ENCODE measurements at regions not wholly inside any gene's neighbourhood (a gene's known extent, or its start where the extent isn't known, plus 50 kb on each side); places are given as distances from the start of the nearest gene placed in this dataset.

- H3K9ac ChIP-seq (ENCODE audit: extremely low read depth, insufficient read length, low read length), result no peak overlapping the region
- H3K27me3 ChIP-seq (ENCODE audit: insufficient read depth, low read length), result no peaks in the 10 kb centered on the region
- H2BK15ac ChIP-seq (ENCODE audit: low read depth, low read length), result no peak overlapping the region
- TF ChIP-seq, protein P1, sequence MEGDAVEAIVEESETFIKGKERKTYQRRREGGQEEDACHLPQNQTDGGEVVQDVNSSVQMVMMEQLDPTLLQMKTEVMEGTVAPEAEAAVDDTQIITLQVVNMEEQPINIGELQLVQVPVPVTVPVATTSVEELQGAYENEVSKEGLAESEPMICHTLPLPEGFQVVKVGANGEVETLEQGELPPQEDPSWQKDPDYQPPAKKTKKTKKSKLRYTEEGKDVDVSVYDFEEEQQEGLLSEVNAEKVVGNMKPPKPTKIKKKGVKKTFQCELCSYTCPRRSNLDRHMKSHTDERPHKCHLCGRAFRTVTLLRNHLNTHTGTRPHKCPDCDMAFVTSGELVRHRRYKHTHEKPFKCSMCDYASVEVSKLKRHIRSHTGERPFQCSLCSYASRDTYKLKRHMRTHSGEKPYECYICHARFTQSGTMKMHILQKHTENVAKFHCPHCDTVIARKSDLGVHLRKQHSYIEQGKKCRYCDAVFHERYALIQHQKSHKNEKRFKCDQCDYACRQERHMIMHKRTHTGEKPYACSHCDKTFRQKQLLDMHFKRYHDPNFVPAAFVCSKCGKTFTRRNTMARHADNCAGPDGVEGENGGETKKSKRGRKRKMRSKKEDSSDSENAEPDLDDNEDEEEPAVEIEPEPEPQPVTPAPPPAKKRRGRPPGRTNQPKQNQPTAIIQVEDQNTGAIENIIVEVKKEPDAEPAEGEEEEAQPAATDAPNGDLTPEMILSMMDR (conservative IDR thresholded peaks at IDR 0.05), result no peak
- Mint-ChIP-seq H3K36me3 (ENCODE audit: insufficient read depth in 1 of 3, low read depth in 3 of 3) (peaks cover 0 to under 1% (median 0%) of the 10 kb centered on the region in 3 experiments; a peak in 2 of 7 replicates), H3K9me3 (peaks cover under 1 to 5% of the 10 kb centered on the region in 2 experiments; a peak in 3 of 5 replicates), H3K4me1 (no peaks in the 10 kb centered on the region), H3K4me3 (no peak overlapping the region), H3K27me3 (ENCODE audit: low read depth) (no peaks in the 10 kb centered on the region), H3K27ac (no peak overlapping the region; a peak in 1 of 7 replicates)
- no peak overlapping the region for H3K23ac ChIP-seq (ENCODE audit: insufficient read length, low read depth, low read length)
- no peaks in the 10 kb centered on the region for H3K79me2 ChIP-seq (ENCODE audit: insufficient read depth, low read length)
- no peak overlapping the region for H3K4ac ChIP-seq (ENCODE audit: low read depth, low read length)
- H2BK5ac ChIP-seq (ENCODE audit: insufficient read length, low read length), result no peak overlapping the region
- H2BK120ac ChIP-seq (ENCODE audit: low read depth, low read length, poor library complexity, severe bottlenecking), result no peak overlapping the region
- H3K23me2 ChIP-seq (ENCODE audit: insufficient read length, low read depth, low read length, poor library complexity, severe bottlenecking), result no peaks in the 10 kb centered on the region
- H3K4me2 ChIP-seq (ENCODE audit: insufficient read depth, insufficient read length, low read length), result no peak overlapping the region
- H3K9me3 ChIP-seq (ENCODE audit: control insufficient read depth, low read depth, low read length), result no peaks in the 10 kb centered on the region
- no peak overlapping the region for H3K14ac ChIP-seq (ENCODE audit: insufficient read depth, low read length)
- WGBS (ENCODE audit: extremely low coverage, insufficient read length, low lambda C conversion rate), result no CpG with 5 or more reads among the region's 5 CpGs
- no peak overlapping the region for H4K91ac ChIP-seq (ENCODE audit: insufficient read length, low read depth, low read length)
- H2BK12ac ChIP-seq (ENCODE audit: insufficient read length, low read depth, low read length), result no peak overlapping the region
- no peaks in the 10 kb centered on the region for H3K79me1 ChIP-seq (ENCODE audit: insufficient read depth, low read depth, low read length, poor library complexity, severe bottlenecking)
- no peaks in the 10 kb centered on the region for H4K20me1 ChIP-seq (ENCODE audit: control insufficient read depth, insufficient read depth, insufficient read length)
- no peak overlapping the region for H3K18ac ChIP-seq (ENCODE audit: insufficient read length, low read depth, low read length)
- no peak for DNase-seq
- no peak overlapping the region for H4K5ac ChIP-seq (ENCODE audit: insufficient read length, low read depth, low read length)
- H3T11ph ChIP-seq (ENCODE audit: low read length), result no peak overlapping the region
- no peak overlapping the region for H2AK5ac ChIP-seq (ENCODE audit: insufficient read length, low read length)
- H4K8ac ChIP-seq (replicated peaks; ENCODE audit: insufficient read length, low read depth, low read length), result no peak overlapping the region
- H3K4me1 ChIP-seq (ENCODE audit: insufficient read depth, low read length), result no peaks in the 10 kb centered on the region
- no peak overlapping the region for H2AFZ ChIP-seq (ENCODE audit: low read length)
- no peak overlapping the region for H2BK20ac ChIP-seq (ENCODE audit: low read depth, low read length, poor library complexity, severe bottlenecking)
- H3K56ac ChIP-seq (ENCODE audit: insufficient read length, low read depth, low read length), result no peak overlapping the region
- H3K27ac ChIP-seq (ENCODE audit: insufficient read length, low read depth, low read length), result no peak overlapping the region
Measured at GRCh38 chr13:34546344-34547250, 395.5 kb upstream of the NBEA start.

All from H9 (cell line).